GM12865 (cell line): ENCODE measurements at regions not wholly inside any gene's neighbourhood (a gene's known extent, or its start where the extent isn't known, plus 50 kb on each side); places are given as distances from the start of the nearest gene placed in this dataset.

Experiments used
- DNase-seq: peaks from one replicate; pipeline ENCODE4 v3.0.0; 2010; ENCODE audit warnings: low read depth
- H3K4me3 ChIP-seq: 2 replicates; pipeline ENCODE4 v1.5.1; 2011; ENCODE audit warnings: mild to moderate bottlenecking, low read depth, low read length, control low read depth
- CTCF ChIP-seq: IDR thresholded peaks from 2 replicates; pipeline ENCODE4 v1.5.1; 2011; ENCODE audit warnings: low read length, control low read depth, low read depth, inconsistent platforms; ENCODE audit not compliant: insufficient read depth; ENCODE audit errors: missing control alignments

DNA sequence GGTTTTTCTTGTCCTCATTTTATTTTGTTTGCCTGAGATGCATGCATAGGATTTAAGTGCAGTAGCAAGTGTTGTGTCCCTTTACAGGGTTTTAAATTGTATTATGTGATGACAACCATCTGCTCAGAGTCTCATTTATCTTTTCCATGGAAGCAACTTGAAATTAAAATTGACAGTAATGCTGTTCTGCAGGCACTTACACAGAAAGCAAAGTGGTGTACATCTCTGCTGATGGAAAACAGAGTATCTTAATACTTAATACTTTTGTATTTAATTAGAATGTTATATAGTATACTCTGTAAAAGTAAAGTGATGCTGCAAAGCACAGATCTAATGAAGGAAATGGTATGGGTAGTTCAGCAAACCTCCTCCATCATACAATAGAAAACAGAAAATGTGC is 482.9 kb downstream of the POM121L12 start:
- TF ChIP-seq CTCF = no peak
- DNase-seq = no peak
- no peak overlapping the region for H3K4me3 ChIP-seq

DNA sequence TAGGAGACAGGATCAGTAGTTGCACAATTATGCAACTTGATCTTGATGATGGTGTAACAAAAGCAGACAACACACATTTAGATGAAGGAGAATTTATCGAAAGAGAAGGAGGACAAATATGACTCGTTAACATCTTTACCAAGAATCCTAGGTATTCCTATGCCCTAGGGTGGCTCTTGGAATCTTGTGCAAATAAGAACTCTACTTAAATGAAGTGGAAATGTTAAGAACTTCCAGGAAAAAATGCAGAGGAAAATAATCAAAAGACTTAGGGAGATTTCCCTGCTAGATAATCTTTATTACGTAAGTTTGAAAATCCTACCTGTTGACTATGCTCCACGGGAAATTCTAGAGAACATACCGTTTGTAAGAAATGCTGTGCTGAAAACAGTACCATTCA is 485.4 kb downstream of the POM121L12 start:
- H3K4me3 ChIP-seq = no peak overlapping the region
- no peak for TF ChIP-seq CTCF

GRCh38 chr7:53521638-53522184 is 486.3 kb downstream of the POM121L12 start:
- DNase-seq = no peak
- no peak overlapping the region for H3K4me3 ChIP-seq
- no peak for TF ChIP-seq CTCF

More for the DNA sequence above, 485.4 kb downstream of the POM121L12 start:
- no peak for DNase-seq

GRCh38 chr7:53539558-53539957 is 504.1 kb downstream of the POM121L12 start:
- no peak overlapping the region for H3K4me3 ChIP-seq
- DNase-seq = no peak
- TF ChIP-seq CTCF = no peak

- no peak for TF ChIP-seq CTCF
- DNase-seq = no peak
- no peak overlapping the region for H3K4me3 ChIP-seq
Measured at GRCh38 chr7:53541475-53541874, 506.0 kb downstream of the POM121L12 start.

DNA sequence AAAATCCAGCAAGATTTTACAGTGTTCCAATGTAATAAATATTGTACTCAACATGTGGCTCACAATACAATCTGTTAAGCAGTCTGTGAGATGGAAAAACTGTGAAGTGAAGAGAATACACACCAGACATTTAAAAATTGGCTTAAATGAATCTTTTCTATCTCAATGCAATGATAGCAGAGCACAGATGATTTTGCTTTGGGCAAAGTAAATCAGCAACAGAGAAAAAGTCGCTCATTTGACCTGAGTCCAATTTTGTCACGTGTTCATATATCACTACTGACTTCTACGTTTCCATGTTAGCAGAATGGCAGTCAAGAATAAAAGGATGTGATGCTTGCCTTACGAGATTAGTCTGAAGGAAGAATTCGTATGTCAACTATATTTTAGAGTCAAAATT is 506.7 kb downstream of the POM121L12 start:
- no peak for TF ChIP-seq CTCF
- H3K4me3 ChIP-seq = no peak overlapping the region
- no peak for DNase-seq
